HCT116 (cell line): ENCODE measurements at regions not wholly inside any gene's neighbourhood (a gene's known extent, or its start where the extent isn't known, plus 50 kb on each side); places are given as distances from the start of the nearest gene placed in this dataset.

Experiments
- ATAC-seq: fragments of 200-7000 bp; cut with Tn5 transposase; 2 replicates; pipeline ENCODE4 v1.9.1; 2020; ENCODE audit warnings: mild to moderate bottlenecking, moderate library complexity
- BruUV-seq: library from RNA; stranded (reverse); fragments of 400-500 nt; replicated peaks from 2 replicates; lab custom pipeline; 2021; lab: Mats Ljungman, UMichigan
- CTCF ChIA-PET: fragments of 300-600 bp; sonication (Branson Sonifier 250); formaldehyde crosslinking; loops from one replicate; lab custom pipeline; 2021; ENCODE audit warnings: antibody characterized with exemption; lab: Charles Lee
- POLR2A ChIA-PET: fragments of 300-600, 350-600 bp; sonication (Branson Sonifier 250); formaldehyde crosslinking; loops from one replicate; lab custom pipeline; 2021; ENCODE audit warnings: antibody characterized with exemption; lab: Charles Lee
- RAD21 ChIA-PET, 2 experiments: fragments of 300-600 bp; sonication (Branson Sonifier 250); formaldehyde crosslinking; loops; one replicate each; lab custom pipeline; 2023; ENCODE audit warnings: low total read pairs in 2 of 2; ENCODE audit not compliant: uncharacterized antibody in 2 of 2, unreplicated experiment in 2 of 2, low non-redundant PET in 1 of 2; lab: Charles Lee
- DNase-seq: peaks from one replicate; pipeline ENCODE4 v3.0.0-alpha.2; 2010; ENCODE audit warnings: low read depth, low spot score
- H2AFZ ChIP-seq: fragments of 200-600 bp; shearing (Covaris generic), sonication (generic); 2 replicates; pipeline ENCODE4 v1.6.1; 2017; ENCODE audit warnings: low read depth, mixed run types, mixed read lengths, antibody characterized with exemption, low read length; ENCODE audit not compliant: poor library complexity, severe bottlenecking
- H3K27ac ChIP-seq: 2 replicates; pipeline ENCODE4 v1.5.1; 2012; ENCODE audit warnings: low read depth, low read length
- H3K27me3 ChIP-seq: fragments of 200-600 bp; sonication (generic); 2 replicates; pipeline ENCODE4 v1.6.1; 2016; ENCODE audit warnings: mixed run types, low read length, mixed read lengths; ENCODE audit not compliant: insufficient read depth
- H3K36me3 ChIP-seq, 2 experiments: fragments of 200-500 bp in 1 of 2; fragments of 200-600 bp in 1 of 2; sonication (Bioruptor generic) in 1 of 2; sonication (generic) in 1 of 2; 2 replicates each; pipeline versions ENCODE4 v1.5.1 to v1.6.1; 2014 to 2016; ENCODE audit warnings: low read length in 2 of 2, inconsistent platforms in 1 of 2, mixed read lengths in 1 of 2, mixed run types in 1 of 2; ENCODE audit not compliant: insufficient read depth in 2 of 2, control insufficient read depth in 1 of 2
- H3K4me1 ChIP-seq, 2 experiments: fragments of 200-600 bp in 1 of 2; sonication (generic) in 1 of 2; 2 replicates each; pipeline versions ENCODE4 v1.5.1 to v1.6.1; 2012 to 2017; ENCODE audit warnings: low read length in 2 of 2, inconsistent platforms in 1 of 2, mild to moderate bottlenecking in 1 of 2, mixed read lengths in 1 of 2, mixed run types in 1 of 2, moderate library complexity in 1 of 2; ENCODE audit not compliant: insufficient read depth in 2 of 2, control insufficient read depth in 1 of 2
- H3K4me2 ChIP-seq: fragments of 200-600 bp; sonication (generic); 2 replicates; pipeline ENCODE4 v1.6.1; 2017; ENCODE audit warnings: mixed run types, low read length, mixed read lengths
- H3K4me3 ChIP-seq, 2 experiments: fragments of 200-600 bp in 1 of 2; sonication (generic) in 1 of 2; replicated peaks in 1 of 2; 2 replicates each; pipeline ENCODE4 v1.5.1; 2011 to 2016; ENCODE audit warnings: low read length in 2 of 2, control low read depth in 1 of 2, low read depth in 1 of 2, mild to moderate bottlenecking in 1 of 2, mixed read lengths in 1 of 2, mixed run types in 1 of 2
- H3K79me2 ChIP-seq: fragments of 200-600 bp; sonication (generic); 2 replicates; pipeline ENCODE4 v1.6.1; 2017; ENCODE audit warnings: mild to moderate bottlenecking, mixed run types, low read length, moderate library complexity, mixed read lengths; ENCODE audit not compliant: insufficient read depth
- H3K9ac ChIP-seq: fragments of 200-600 bp; sonication (generic); 2 replicates; pipeline ENCODE4 v1.6.1; 2016; ENCODE audit warnings: low read length, mixed read lengths
- H3K9me2 ChIP-seq: fragments of 200-600 bp; sonication (generic), shearing (Covaris generic); 2 replicates; pipeline ENCODE4 v1.6.1; 2017; ENCODE audit warnings: mixed run types, mild to moderate bottlenecking, moderate library complexity; ENCODE audit not compliant: insufficient read depth
- H3K9me3 ChIP-seq, 2 experiments: fragments of 200-500 bp in 1 of 2; fragments of 200-600 bp in 1 of 2; sonication (Bioruptor generic) in 1 of 2; sonication (generic) in 1 of 2; 2 replicates each; pipeline ENCODE4 v1.6.1; 2014 to 2017; ENCODE audit warnings: low read length in 2 of 2, mixed read lengths in 2 of 2, inconsistent platforms in 1 of 2, low read depth in 1 of 2, mild to moderate bottlenecking in 1 of 2, mixed run types in 1 of 2, moderate library complexity in 1 of 2; ENCODE audit not compliant: control insufficient read depth in 1 of 2, insufficient read depth in 1 of 2
- H4K20me1 ChIP-seq: fragments of 200-600 bp; sonication (generic), shearing (Covaris generic); 2 replicates; pipeline ENCODE4 v1.6.1; 2017; ENCODE audit warnings: mixed run types, mild to moderate bottlenecking, moderate library complexity; ENCODE audit not compliant: insufficient read depth
- CBX3 ChIP-seq: IDR thresholded peaks from 2 replicates; pipeline ENCODE4 v1.6.1; 2012; ENCODE audit warnings: low read depth
- CEBPB ChIP-seq: IDR thresholded peaks from 2 replicates; pipeline ENCODE4 v1.6.1; 2012; ENCODE audit warnings: low read depth
- CTCF ChIP-seq, 3 experiments: fragments of 200-600 bp in 1 of 3; sonication (generic) in 1 of 3; IDR thresholded peaks in 2 of 3; conservative IDR thresholded peaks in 1 of 3; 2 replicates each; pipeline ENCODE4 v1.5.1; 2012 to 2017; ENCODE audit warnings: low read depth in 2 of 3, low read length in 2 of 3, antibody characterized with exemption in 1 of 3, borderline replicate concordance in 1 of 3, control low read depth in 1 of 3, mild to moderate bottlenecking in 1 of 3, mixed read lengths in 1 of 3, mixed run types in 1 of 3, moderate library complexity in 1 of 3; ENCODE audit not compliant: insufficient read depth in 1 of 3
- ELF1 ChIP-seq: IDR thresholded peaks from 2 replicates; pipeline ENCODE4 v1.6.1; 2012; ENCODE audit warnings: low read depth, borderline replicate concordance
- EZH2 ChIP-seq: fragments of 200-600 bp; sonication (generic); IDR thresholded peaks from 2 replicates; pipeline ENCODE4 v1.6.1; 2017; ENCODE audit warnings: antibody characterized with exemption, mixed run types
- FOSL1 ChIP-seq: IDR thresholded peaks from 2 replicates; pipeline ENCODE4 v1.6.1; 2012; ENCODE audit warnings: low read depth
- JUND ChIP-seq: IDR thresholded peaks from 2 replicates; pipeline ENCODE4 v1.6.1; 2012
- MAX ChIP-seq: IDR thresholded peaks from 2 replicates; pipeline ENCODE4 v1.6.1; 2012
- POLR2AphosphoS5 ChIP-seq: IDR thresholded peaks from 2 replicates; pipeline ENCODE4 v1.6.1; 2011; ENCODE audit warnings: mild to moderate bottlenecking, low read depth, low read length, moderate library complexity
- RAD21 ChIP-seq: IDR thresholded peaks from 2 replicates; pipeline ENCODE4 v1.6.1; 2012; ENCODE audit warnings: low read depth, mild to moderate bottlenecking
- SRF ChIP-seq: IDR thresholded peaks from 2 replicates; pipeline ENCODE4 v1.6.1; 2012; ENCODE audit warnings: low read depth
- TCF7L2 ChIP-seq: IDR thresholded peaks from 2 replicates; pipeline ENCODE4 v1.7.0; 2011; ENCODE audit warnings: borderline replicate concordance, inconsistent platforms; ENCODE audit not compliant: insufficient read depth, insufficient read length; ENCODE audit errors: extremely low read depth
- ZBTB33 ChIP-seq: IDR thresholded peaks from 2 replicates; pipeline ENCODE4 v1.6.1; 2011; ENCODE audit warnings: mild to moderate bottlenecking, low read length, moderate library complexity; ENCODE audit not compliant: insufficient replicate concordance; ENCODE audit errors: extremely low read depth
- ZNF274 ChIP-seq: fragments of 200-500 bp; sonication (Bioruptor generic); IDR thresholded peaks from 2 replicates; pipeline ENCODE4 v1.6.1; 2014; ENCODE audit warnings: mild to moderate bottlenecking, low read depth, low read length, inconsistent platforms
- intact Hi-C: fragments of 100-400 bp; cut with micrococcal nuclease; formaldehyde crosslinking; loops from 2 replicates; pipeline ENCODE4 v1.10.0; 2022

- BruUV-seq, result no TSS peak
These were observed 148.4 kb downstream of the C5orf15 start for GRCh38 chr5:133819977-133820471.

More at GRCh38 chr5:133819977-133820471, 148.4 kb downstream of the C5orf15 start:
- no peak overlapping the region for H3K4me3 ChIP-seq
- H3K79me2 ChIP-seq, result no peaks in the 10 kb centered on the region
- H3K9ac ChIP-seq, result no peak overlapping the region
- H3K4me2 ChIP-seq, result no peak overlapping the region
- no peaks in the 10 kb centered on the region for H3K9me2 ChIP-seq
- ATAC-seq, result no peak
- no peak for DNase-seq
- ChIA-PET CTCF (no interaction called here), POLR2A (no interaction called here), RAD21 (no interaction called here)
- no peaks in the 10 kb centered on the region for H3K4me1 ChIP-seq
- H3K27me3 ChIP-seq, result peaks cover 50% of the 10 kb centered on the region
- H3K27ac ChIP-seq, result no peak overlapping the region
- no peaks in the 10 kb centered on the region for H3K9me3 ChIP-seq
- H4K20me1 ChIP-seq, result no peaks in the 10 kb centered on the region
- intact Hi-C loops, result no loop called here
- no peaks in the 10 kb centered on the region for H3K36me3 ChIP-seq
- no peak overlapping the region for H2AFZ ChIP-seq
- no peak for TF ChIP-seq JUND
- TF ChIP-seq CEBPB, result no peak
- no peak for TF ChIP-seq MAX
- TF ChIP-seq FOSL1, result no peak
- no peak for TF ChIP-seq POLR2AphosphoS5
- no peak for TF ChIP-seq TCF7L2
- no peak for TF ChIP-seq ELF1
- no peak for TF ChIP-seq ZBTB33
- no peak for TF ChIP-seq CBX3
- TF ChIP-seq ZNF274, result no peak
- no peak for TF ChIP-seq RAD21
- no peak for TF ChIP-seq CTCF (IDR thresholded peaks at IDR 0.05 in 2 of 3, conservative IDR thresholded peaks at IDR 0.05 in 1 of 3; ENCODE audit: borderline replicate concordance in 1 of 3, insufficient read depth in 1 of 3, low read depth in 2 of 3, low read length in 2 of 3)
- no peak for TF ChIP-seq SRF
- TF ChIP-seq EZH2, result no peak
